MM.1S (cell line): ENCODE measurements at regions not wholly inside any gene's neighbourhood (a gene's known extent, or its start where the extent isn't known, plus 50 kb on each side); places are given as distances from the start of the nearest gene placed in this dataset.

Experiments used
- EZH2 ChIP-seq: fragments of 300-600 bp; sonication (generic); optimal IDR thresholded peaks from 2 replicates; pipeline ENCODE3; 2017; ENCODE audit warnings: low read depth, mild to moderate bottlenecking, antibody characterized with exemption, low read length, mixed read lengths
- TF ChIP-seq, protein P1 (sequence below): fragments of 300-600 bp; sonication (generic); IDR thresholded peaks from 2 replicates; pipeline ENCODE4 v1.5.1; 2016; ENCODE audit warnings: antibody characterized with exemption, low read length, mixed read lengths

DNA sequence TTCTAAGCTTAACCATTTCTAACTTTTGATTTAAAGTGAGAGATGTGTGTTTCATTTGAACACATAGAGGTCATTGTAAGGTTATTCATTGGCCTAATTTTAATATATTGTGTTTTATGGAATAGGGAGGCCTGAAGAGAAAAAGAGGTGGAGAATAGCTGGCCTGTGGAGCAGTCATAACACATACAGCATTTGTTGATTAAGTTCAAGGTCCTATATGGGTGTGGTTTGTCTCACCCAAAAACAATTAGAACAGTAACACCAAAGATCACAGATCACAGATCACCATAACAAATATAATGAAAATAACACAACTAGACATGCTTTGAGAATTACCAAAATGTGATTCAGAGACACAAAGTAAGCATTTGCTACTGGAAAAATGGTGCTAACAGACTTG is 252.4 kb upstream of the SPOPL start:
- TF ChIP-seq, protein P1, sequence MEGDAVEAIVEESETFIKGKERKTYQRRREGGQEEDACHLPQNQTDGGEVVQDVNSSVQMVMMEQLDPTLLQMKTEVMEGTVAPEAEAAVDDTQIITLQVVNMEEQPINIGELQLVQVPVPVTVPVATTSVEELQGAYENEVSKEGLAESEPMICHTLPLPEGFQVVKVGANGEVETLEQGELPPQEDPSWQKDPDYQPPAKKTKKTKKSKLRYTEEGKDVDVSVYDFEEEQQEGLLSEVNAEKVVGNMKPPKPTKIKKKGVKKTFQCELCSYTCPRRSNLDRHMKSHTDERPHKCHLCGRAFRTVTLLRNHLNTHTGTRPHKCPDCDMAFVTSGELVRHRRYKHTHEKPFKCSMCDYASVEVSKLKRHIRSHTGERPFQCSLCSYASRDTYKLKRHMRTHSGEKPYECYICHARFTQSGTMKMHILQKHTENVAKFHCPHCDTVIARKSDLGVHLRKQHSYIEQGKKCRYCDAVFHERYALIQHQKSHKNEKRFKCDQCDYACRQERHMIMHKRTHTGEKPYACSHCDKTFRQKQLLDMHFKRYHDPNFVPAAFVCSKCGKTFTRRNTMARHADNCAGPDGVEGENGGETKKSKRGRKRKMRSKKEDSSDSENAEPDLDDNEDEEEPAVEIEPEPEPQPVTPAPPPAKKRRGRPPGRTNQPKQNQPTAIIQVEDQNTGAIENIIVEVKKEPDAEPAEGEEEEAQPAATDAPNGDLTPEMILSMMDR, result no peak
- TF ChIP-seq EZH2, result no peak
